H9 (cell line): ENCODE measurements at regions not wholly inside any gene's neighbourhood (a gene's known extent, or its start where the extent isn't known, plus 50 kb on each side); places are given as distances from the start of the nearest gene placed in this dataset.

Experiments used
- DNase-seq: peaks from one replicate; pipeline ENCODE4 v3.0.0-alpha.2; 2017
- H2AFZ ChIP-seq: one replicate; pipeline ENCODE4 v1.6.1; 2013; ENCODE audit warnings: mild to moderate bottlenecking, low read length, control low read depth, moderate library complexity
- H2AK5ac ChIP-seq: 2 replicates; pipeline ENCODE4 v1.6.1; 2013; ENCODE audit warnings: low read length, control low read depth, mixed read lengths; ENCODE audit not compliant: insufficient read length
- H2BK120ac ChIP-seq: one replicate; pipeline ENCODE4 v1.6.1; 2013; ENCODE audit warnings: low read depth, mild to moderate bottlenecking, low read length, control low read depth, inconsistent platforms; ENCODE audit not compliant: poor library complexity, severe bottlenecking
- H2BK12ac ChIP-seq: 2 replicates; pipeline ENCODE4 v1.6.1; 2013; ENCODE audit warnings: low read length, control low read depth, mixed read lengths, low read depth; ENCODE audit not compliant: insufficient read length
- H2BK15ac ChIP-seq: 2 replicates; pipeline ENCODE4 v1.6.1; 2013; ENCODE audit warnings: low read depth, low read length, control low read depth
- H2BK20ac ChIP-seq: one replicate; pipeline ENCODE4 v1.6.1; 2013; ENCODE audit warnings: low read depth, mild to moderate bottlenecking, low read length, control low read depth, inconsistent platforms; ENCODE audit not compliant: poor library complexity, severe bottlenecking
- H2BK5ac ChIP-seq: 2 replicates; pipeline ENCODE4 v1.6.1; 2013; ENCODE audit warnings: low read length, control low read depth, mixed read lengths; ENCODE audit not compliant: insufficient read length
- H3K14ac ChIP-seq: 2 replicates; pipeline ENCODE4 v1.6.1; 2013; ENCODE audit warnings: low read length, control low read depth; ENCODE audit not compliant: insufficient read depth
- H3K18ac ChIP-seq: 2 replicates; pipeline ENCODE4 v1.6.1; 2013; ENCODE audit warnings: low read depth, mild to moderate bottlenecking, mixed read lengths, low read length, control low read depth; ENCODE audit not compliant: insufficient read length
- H3K23ac ChIP-seq: 2 replicates; pipeline ENCODE4 v1.6.1; 2013; ENCODE audit warnings: low read length, control low read depth, mixed read lengths, low read depth; ENCODE audit not compliant: insufficient read length
- H3K23me2 ChIP-seq: 2 replicates; pipeline ENCODE4 v1.6.1; 2013; ENCODE audit warnings: low read depth, mild to moderate bottlenecking, mixed read lengths, low read length, control low read depth; ENCODE audit not compliant: insufficient read length, poor library complexity, severe bottlenecking
- H3K27ac ChIP-seq: 2 replicates; pipeline ENCODE4 v1.5.1; 2013; ENCODE audit warnings: low read length, control low read depth, mixed read lengths, low read depth; ENCODE audit not compliant: insufficient read length
- H3K27me3 ChIP-seq: 2 replicates; pipeline ENCODE4 v1.6.1; 2013; ENCODE audit warnings: low read length, control low read depth, inconsistent platforms; ENCODE audit not compliant: insufficient read depth
- H3K4ac ChIP-seq: 2 replicates; pipeline ENCODE4 v1.6.1; 2013; ENCODE audit warnings: low read depth, mild to moderate bottlenecking, control low read depth, inconsistent platforms, low read length, moderate library complexity
- H3K4me1 ChIP-seq: 2 replicates; pipeline ENCODE4 v1.6.1; 2013; ENCODE audit warnings: low read length, control low read depth, inconsistent platforms; ENCODE audit not compliant: insufficient read depth
- H3K4me2 ChIP-seq: 2 replicates; pipeline ENCODE4 v1.6.1; 2013; ENCODE audit warnings: low read length, control low read depth, mixed read lengths; ENCODE audit not compliant: insufficient read length, insufficient read depth
- H3K56ac ChIP-seq: 2 replicates; pipeline ENCODE4 v1.6.1; 2013; ENCODE audit warnings: low read depth, mild to moderate bottlenecking, mixed read lengths, low read length, control low read depth; ENCODE audit not compliant: insufficient read length
- H3K79me1 ChIP-seq: 2 replicates; pipeline ENCODE4 v1.6.1; 2013; ENCODE audit warnings: low read depth, mild to moderate bottlenecking, moderate library complexity, low read length, control low read depth, inconsistent platforms; ENCODE audit not compliant: insufficient read depth, poor library complexity, severe bottlenecking
- H3K79me2 ChIP-seq: 2 replicates; pipeline ENCODE4 v1.6.1; 2013; ENCODE audit warnings: low read length, control low read depth, inconsistent platforms; ENCODE audit not compliant: insufficient read depth
- H3K9ac ChIP-seq: 2 replicates; pipeline ENCODE4 v1.6.1; 2013; ENCODE audit warnings: low read length, control low read depth, mixed read lengths; ENCODE audit not compliant: insufficient read length; ENCODE audit errors: extremely low read depth
- H3K9me3 ChIP-seq: one replicate; pipeline ENCODE4 v1.6.1; 2013; ENCODE audit warnings: low read depth, low read length, inconsistent platforms; ENCODE audit not compliant: control insufficient read depth
- H3T11ph ChIP-seq: one replicate; pipeline ENCODE4 v1.6.1; 2013; ENCODE audit warnings: mild to moderate bottlenecking, low read length, control low read depth, inconsistent platforms
- H4K20me1 ChIP-seq: one replicate; pipeline ENCODE4 v1.6.1; 2013; ENCODE audit not compliant: control insufficient read depth, insufficient read length, insufficient read depth
- H4K5ac ChIP-seq: 2 replicates; pipeline ENCODE4 v1.6.1; 2013; ENCODE audit warnings: low read depth, mild to moderate bottlenecking, mixed read lengths, low read length, control low read depth; ENCODE audit not compliant: insufficient read length
- H4K8ac ChIP-seq: replicated peaks from 2 replicates; pipeline ENCODE4 v1.6.1; 2013; ENCODE audit warnings: low read length, control low read depth, mixed read lengths, low read depth; ENCODE audit not compliant: insufficient read length
- H4K91ac ChIP-seq: 2 replicates; pipeline ENCODE4 v1.6.1; 2013; ENCODE audit warnings: low read depth, mild to moderate bottlenecking, moderate library complexity, mixed read lengths, low read length, control low read depth; ENCODE audit not compliant: insufficient read length
- H3K27ac Mint-ChIP-seq, 3 experiments: 2 replicates in 2 of 3; 3 replicates in 1 of 3; pipeline ENCODE4 v1.8.0; 2020 to 2021; ENCODE audit warnings: mixed read lengths in 3 of 3, mild to moderate bottlenecking in 1 of 3, moderate library complexity in 1 of 3
- H3K27me3 Mint-ChIP-seq: 2 replicates; pipeline ENCODE4 v1.8.0; 2021; ENCODE audit warnings: low read depth, mild to moderate bottlenecking, moderate library complexity, mixed read lengths
- H3K36me3 Mint-ChIP-seq, 3 experiments: 2 replicates in 2 of 3; 3 replicates in 1 of 3; pipeline ENCODE4 v1.8.0; 2020 to 2021; ENCODE audit warnings: low read depth in 3 of 3, mixed read lengths in 3 of 3; ENCODE audit not compliant: insufficient read depth in 1 of 3
- H3K4me1 Mint-ChIP-seq, 2 experiments: 2 replicates each; pipeline ENCODE4 v1.8.0; 2020; ENCODE audit warnings: mixed read lengths in 2 of 2
- H3K4me3 Mint-ChIP-seq, 2 experiments: 2 replicates in 1 of 2; 3 replicates in 1 of 2; pipeline ENCODE4 v1.8.0; 2020 to 2021; ENCODE audit warnings: mild to moderate bottlenecking in 2 of 2, mixed read lengths in 2 of 2, moderate library complexity in 1 of 2
- H3K9me3 Mint-ChIP-seq, 2 experiments: 2 replicates in 1 of 2; 3 replicates in 1 of 2; pipeline ENCODE4 v1.8.0; 2020; ENCODE audit warnings: mild to moderate bottlenecking in 2 of 2, mixed read lengths in 2 of 2, moderate library complexity in 1 of 2
- WGBS: extraction: QIAGEN DNeasy Blood & Tissue Kit; methylation state at CpG from one replicate; pipeline ENCODE4 v1.1.7; 2013; ENCODE audit warnings: missing lambda C conversion rate, low lambda C conversion rate, mixed read lengths; ENCODE audit not compliant: insufficient read length; ENCODE audit errors: extremely low coverage; 5-methylcytosine and 5-hydroxymethylcytosine counted together
- TF ChIP-seq, protein P1 (sequence below): fragments of 200-600 bp; sonication (generic); conservative IDR thresholded peaks from 3 replicates; pipeline ENCODE4 v1.8.0; 2021; ENCODE audit warnings: antibody characterized with exemption, mild to moderate bottlenecking

GRCh38 chr1:8203056-8203455 is 114.9 kb upstream of the SLC45A1 start:
- Histone ChIP-seq H2BK20ac (no peak overlapping the region), H3K14ac (no peak overlapping the region; the same call in 1 of the 2 replicates), H3K79me2 (no peaks in the 10 kb centered on the region), H4K20me1 (no peaks in the 10 kb centered on the region), H2AK5ac (no peak overlapping the region), H2BK5ac (no peak overlapping the region), H3K27me3 (no peaks in the 10 kb centered on the region), H3K23me2 (no peaks in the 10 kb centered on the region), H3K18ac (no peak overlapping the region), H2AFZ (no peak overlapping the region), H4K5ac (no peak overlapping the region), H4K8ac (no peak overlapping the region), H2BK12ac (no peak overlapping the region), H3T11ph (no peak overlapping the region), H3K23ac (no peak overlapping the region), H2BK120ac (no peak overlapping the region), H3K79me1 (no peaks in the 10 kb centered on the region), H3K9me3 (no peaks in the 10 kb centered on the region), H3K4me2 (no peak overlapping the region), H4K91ac (no peak overlapping the region), H3K9ac (no peak overlapping the region), H3K4ac (no peak overlapping the region), H3K27ac (no peak overlapping the region), H3K4me1 (peaks cover 4% of the 10 kb centered on the region; the same call in 1 of the 2 replicates), H3K56ac (no peak overlapping the region), H2BK15ac (no peak overlapping the region)
- no peak overlapping the region; a peak in 1 of 7 replicates for H3K27ac Mint-ChIP-seq
- H3K27me3 Mint-ChIP-seq, result peaks cover 2% of the 10 kb centered on the region; the same call in 1 of the 2 replicates
- TF ChIP-seq, protein P1, sequence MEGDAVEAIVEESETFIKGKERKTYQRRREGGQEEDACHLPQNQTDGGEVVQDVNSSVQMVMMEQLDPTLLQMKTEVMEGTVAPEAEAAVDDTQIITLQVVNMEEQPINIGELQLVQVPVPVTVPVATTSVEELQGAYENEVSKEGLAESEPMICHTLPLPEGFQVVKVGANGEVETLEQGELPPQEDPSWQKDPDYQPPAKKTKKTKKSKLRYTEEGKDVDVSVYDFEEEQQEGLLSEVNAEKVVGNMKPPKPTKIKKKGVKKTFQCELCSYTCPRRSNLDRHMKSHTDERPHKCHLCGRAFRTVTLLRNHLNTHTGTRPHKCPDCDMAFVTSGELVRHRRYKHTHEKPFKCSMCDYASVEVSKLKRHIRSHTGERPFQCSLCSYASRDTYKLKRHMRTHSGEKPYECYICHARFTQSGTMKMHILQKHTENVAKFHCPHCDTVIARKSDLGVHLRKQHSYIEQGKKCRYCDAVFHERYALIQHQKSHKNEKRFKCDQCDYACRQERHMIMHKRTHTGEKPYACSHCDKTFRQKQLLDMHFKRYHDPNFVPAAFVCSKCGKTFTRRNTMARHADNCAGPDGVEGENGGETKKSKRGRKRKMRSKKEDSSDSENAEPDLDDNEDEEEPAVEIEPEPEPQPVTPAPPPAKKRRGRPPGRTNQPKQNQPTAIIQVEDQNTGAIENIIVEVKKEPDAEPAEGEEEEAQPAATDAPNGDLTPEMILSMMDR, result no peak
- no peaks in the 10 kb centered on the region for H3K9me3 Mint-ChIP-seq
- DNase-seq, result no peak
- no peak overlapping the region for H3K4me3 Mint-ChIP-seq
- WGBS, result no CpG with 5 or more reads among the region's 9 CpGs
- no peaks in the 10 kb centered on the region for H3K36me3 Mint-ChIP-seq
- H3K4me1 Mint-ChIP-seq, result peaks cover 21 to 26% of the 10 kb centered on the region in 2 experiments
